Upper lobe of right lung (tissue), 1 donor: ENCODE measurements at regions not wholly inside any gene's neighbourhood (a gene's known extent, or its start where the extent isn't known, plus 50 kb on each side); places are given as distances from the start of the nearest gene placed in this dataset.

ENCODE experiments used
- ATAC-seq: fragments of 200-7000 bp; cut with Tn5 transposase; one replicate; pipeline ENCODE4 v1.9.1; 2020; ENCODE audit warnings: mild to moderate bottlenecking, moderate library complexity
- DNase-seq: peaks from one replicate; pipeline ENCODE4 v3.0.0-alpha.2; 2020
- H3K27ac ChIP-seq: fragments of 200-600 bp; one replicate; pipeline ENCODE4 v1.8.0; 2022
- H3K27me3 ChIP-seq: fragments of 200-600 bp; one replicate; pipeline ENCODE4 v1.8.0; 2022; ENCODE audit warnings: mild to moderate bottlenecking
- H3K36me3 ChIP-seq: fragments of 200-600 bp; one replicate; pipeline ENCODE4 v1.8.0; 2022
- H3K4me1 ChIP-seq: fragments of 200-600 bp; one replicate; pipeline ENCODE4 v1.8.0; 2022
- H3K4me3 ChIP-seq: fragments of 200-600 bp; one replicate; pipeline ENCODE4 v1.8.0; 2022; ENCODE audit warnings: mild to moderate bottlenecking
- H3K9me3 ChIP-seq: fragments of 200-600 bp; one replicate; pipeline ENCODE4 v1.8.0; 2022
- intact Hi-C: fragments of 100-400 bp; cut with DNase I; formaldehyde crosslinking; loops from one replicate; pipeline ENCODE4 v1.11.0; 2022
- TF ChIP-seq, protein P1 (sequence below): fragments of 200-600 bp; IDR thresholded peaks from one replicate; pipeline ENCODE4 v1.8.0; 2022; ENCODE audit warnings: antibody characterized with exemption
- donor health status: DM: no; HTN: yes; CAD: no; lungs with severe emphysema.

GRCh38 chr5:162762119-162762518 is 675.3 kb upstream of the CCNG1 start:
- H3K4me3 ChIP-seq, result no peak overlapping the region
- ATAC-seq (no peak), DNase-seq (no peak)
- intact Hi-C loops, result no loop called here
- no peaks in the 10 kb centered on the region for H3K9me3 ChIP-seq
- H3K4me1 ChIP-seq, result no peaks in the 10 kb centered on the region
- no peaks in the 10 kb centered on the region for H3K27me3 ChIP-seq
- H3K36me3 ChIP-seq, result no peaks in the 10 kb centered on the region
- no peak overlapping the region for H3K27ac ChIP-seq
- TF ChIP-seq, protein P1, sequence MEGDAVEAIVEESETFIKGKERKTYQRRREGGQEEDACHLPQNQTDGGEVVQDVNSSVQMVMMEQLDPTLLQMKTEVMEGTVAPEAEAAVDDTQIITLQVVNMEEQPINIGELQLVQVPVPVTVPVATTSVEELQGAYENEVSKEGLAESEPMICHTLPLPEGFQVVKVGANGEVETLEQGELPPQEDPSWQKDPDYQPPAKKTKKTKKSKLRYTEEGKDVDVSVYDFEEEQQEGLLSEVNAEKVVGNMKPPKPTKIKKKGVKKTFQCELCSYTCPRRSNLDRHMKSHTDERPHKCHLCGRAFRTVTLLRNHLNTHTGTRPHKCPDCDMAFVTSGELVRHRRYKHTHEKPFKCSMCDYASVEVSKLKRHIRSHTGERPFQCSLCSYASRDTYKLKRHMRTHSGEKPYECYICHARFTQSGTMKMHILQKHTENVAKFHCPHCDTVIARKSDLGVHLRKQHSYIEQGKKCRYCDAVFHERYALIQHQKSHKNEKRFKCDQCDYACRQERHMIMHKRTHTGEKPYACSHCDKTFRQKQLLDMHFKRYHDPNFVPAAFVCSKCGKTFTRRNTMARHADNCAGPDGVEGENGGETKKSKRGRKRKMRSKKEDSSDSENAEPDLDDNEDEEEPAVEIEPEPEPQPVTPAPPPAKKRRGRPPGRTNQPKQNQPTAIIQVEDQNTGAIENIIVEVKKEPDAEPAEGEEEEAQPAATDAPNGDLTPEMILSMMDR, result no peak

DNA sequence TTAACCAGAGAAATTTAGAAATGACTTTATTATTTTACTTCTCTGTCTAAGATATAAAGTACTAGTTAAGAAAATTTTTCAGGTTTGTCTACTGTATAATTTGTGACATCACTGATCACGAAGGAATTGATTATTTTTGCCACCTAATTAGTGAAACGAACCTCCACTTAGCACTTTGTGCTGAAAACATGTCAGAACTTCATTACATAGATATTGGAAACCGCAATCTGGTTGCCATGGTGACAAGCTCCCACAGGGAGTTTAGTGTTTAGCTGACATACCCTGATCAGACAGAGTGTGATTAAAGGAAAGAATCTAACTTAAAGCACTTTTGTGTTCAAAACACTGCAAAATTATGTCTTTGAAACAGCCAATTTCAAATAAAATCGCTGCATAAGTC is 668.4 kb upstream of the CCNG1 start:
- TF ChIP-seq, protein P1, result no peak
- no peaks in the 10 kb centered on the region for H3K9me3 ChIP-seq
- no peaks in the 10 kb centered on the region for H3K27me3 ChIP-seq
- H3K36me3 ChIP-seq, result no peaks in the 10 kb centered on the region
- H3K4me3 ChIP-seq, result no peak overlapping the region
- intact Hi-C loops, result no loop called here
- no peak for DNase-seq
- no peak for ATAC-seq
- H3K27ac ChIP-seq, result no peak overlapping the region
- no peaks in the 10 kb centered on the region for H3K4me1 ChIP-seq

GRCh38 chr5:162785673-162786072 is 651.7 kb upstream of the CCNG1 start:
- no peak overlapping the region for H3K27ac ChIP-seq
- H3K4me3 ChIP-seq, result no peak overlapping the region
- no peaks in the 10 kb centered on the region for H3K9me3 ChIP-seq
- ATAC-seq (no peak), DNase-seq (no peak)
- H3K36me3 ChIP-seq, result no peaks in the 10 kb centered on the region
- intact Hi-C loops, result no loop called here
- TF ChIP-seq, protein P1, result no peak
- H3K27me3 ChIP-seq, result no peaks in the 10 kb centered on the region
- no peaks in the 10 kb centered on the region for H3K4me1 ChIP-seq

DNA sequence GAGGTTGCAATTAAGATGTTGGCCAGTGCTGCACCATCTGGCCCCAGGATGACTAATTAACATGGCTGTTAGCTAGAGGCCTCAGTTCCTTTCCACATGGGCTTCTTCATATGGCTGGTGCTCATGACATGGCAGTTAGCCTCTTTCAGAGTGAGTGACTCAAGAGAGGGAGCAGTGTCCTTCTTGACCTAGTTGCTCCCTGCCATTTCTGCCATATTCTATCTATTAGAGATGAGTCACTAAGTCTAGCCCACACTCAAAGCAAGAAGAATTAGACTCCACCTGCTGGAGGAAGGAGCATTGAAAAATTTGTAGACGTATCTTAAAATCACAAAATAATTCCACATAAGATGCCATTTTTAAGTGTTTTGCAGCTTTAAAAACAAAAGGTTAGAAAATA is 651.2 kb upstream of the CCNG1 start:
- Histone ChIP-seq H3K27ac (no peak overlapping the region), H3K27me3 (no peaks in the 10 kb centered on the region), H3K4me1 (no peaks in the 10 kb centered on the region), H3K4me3 (no peak overlapping the region), H3K36me3 (no peaks in the 10 kb centered on the region), H3K9me3 (no peaks in the 10 kb centered on the region)
- intact Hi-C loops, result no loop called here
- ATAC-seq (no peak), DNase-seq (no peak)
- TF ChIP-seq, protein P1, result no peak

DNA sequence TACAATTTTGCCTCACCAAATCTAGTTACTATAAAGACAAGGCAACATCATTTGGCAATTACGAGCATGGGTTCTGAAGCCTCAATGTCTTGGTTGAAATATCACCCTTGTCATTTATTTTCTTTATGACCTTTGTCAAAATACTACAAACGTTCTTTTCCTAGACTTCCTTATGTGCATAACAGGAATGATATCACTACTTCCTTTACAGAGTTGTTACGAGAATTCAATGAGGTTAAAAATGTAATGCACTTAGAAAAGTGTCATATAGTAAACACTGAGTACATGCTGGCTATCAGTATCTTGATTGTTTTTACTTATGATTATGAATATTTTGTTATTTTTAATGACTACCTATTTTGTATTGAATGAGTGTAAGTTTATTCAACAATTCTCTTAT is 640.9 kb upstream of the CCNG1 start:
- intact Hi-C loops, result no loop called here
- Histone ChIP-seq H3K4me3 (no peak overlapping the region), H3K36me3 (no peaks in the 10 kb centered on the region), H3K4me1 (no peaks in the 10 kb centered on the region), H3K9me3 (no peaks in the 10 kb centered on the region), H3K27ac (no peak overlapping the region), H3K27me3 (no peaks in the 10 kb centered on the region)
- ATAC-seq, result no peak
- TF ChIP-seq, protein P1, result no peak
- DNase-seq, result no peak

DNA sequence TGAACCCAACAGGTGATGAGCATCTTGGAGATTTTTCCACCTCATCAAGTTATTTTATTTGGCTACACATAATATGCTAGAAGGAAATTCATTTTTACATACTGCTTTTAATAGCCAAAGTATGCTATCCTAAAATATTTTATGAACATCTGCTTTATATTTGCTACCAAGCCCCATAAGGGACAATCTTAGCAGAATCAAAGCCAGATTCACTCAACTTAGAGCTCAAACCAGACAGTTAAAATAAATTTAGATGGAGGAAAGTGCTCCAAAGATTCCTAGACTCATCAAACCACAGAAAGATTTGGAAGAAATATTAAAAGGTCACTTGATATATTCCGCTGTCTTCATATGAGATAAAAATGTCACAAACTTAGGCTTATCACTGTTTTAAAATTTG is 637.1 kb upstream of the CCNG1 start:
- intact Hi-C loops, result no loop called here
- no peak overlapping the region for H3K4me3 ChIP-seq
- DNase-seq (no peak), ATAC-seq (no peak)
- TF ChIP-seq, protein P1, result no peak
- no peaks in the 10 kb centered on the region for H3K4me1 ChIP-seq
- no peaks in the 10 kb centered on the region for H3K27me3 ChIP-seq
- H3K36me3 ChIP-seq, result no peaks in the 10 kb centered on the region
- no peak overlapping the region for H3K27ac ChIP-seq
- H3K9me3 ChIP-seq, result no peaks in the 10 kb centered on the region
